ENCODE measurements at regions not wholly inside any gene's neighbourhood (a gene's known extent, or its start where the extent isn't known, plus 50 kb on each side); places are given as distances from the start of the nearest gene placed in this dataset.
"Not testable (repeated sequence)": the region's sequence is repeated elsewhere in the genome, so short reads cannot be mapped to it uniquely, and the experiment has no call there.

- no peak for DNase-seq
Observed at GRCh38 chr6:170093658-170094596, 197.0 kb downstream of the DLL1 start.

- DNase-seq, result no peak
Observed at GRCh38 chr6:170093276-170093657, 197.6 kb downstream of the DLL1 start.

- no peak for DNase-seq
Observed at GRCh38 chr6:170092826-170093225, 198.1 kb downstream of the DLL1 start.

- DNase-seq, result no peak
Observed at GRCh38 chr6:170091639-170092579, 199.0 kb downstream of the DLL1 start.

GRCh38 chr6:170091000-170091638 is 199.8 kb downstream of the DLL1 start:
- DNase-seq, result no peak

- no peak for DNase-seq
Observed at GRCh38 chr6:170090561-170090960, 200.3 kb downstream of the DLL1 start.

GRCh38 chr6:170089963-170090362 is 200.9 kb downstream of the DLL1 start:
- no peak for DNase-seq

GRCh38 chr6:170088582-170088955 is 202.3 kb downstream of the DLL1 start:
- peak; percentile 23 for DNase-seq

- DNase-seq, result peak; percentile 34
Observed at GRCh38 chr6:170087941-170088581, 202.8 kb downstream of the DLL1 start.

GRCh38 chr6:170087421-170087780 is 203.5 kb downstream of the DLL1 start:
- not testable (repeated sequence) for DNase-seq

GRCh38 chr6:170086639-170087420 is 204.0 kb downstream of the DLL1 start:
- no peak for DNase-seq

GRCh38 chr6:170085475-170086401 is 205.1 kb downstream of the DLL1 start:
- no peak for DNase-seq

GRCh38 chr6:170084166-170084730 is 206.6 kb downstream of the DLL1 start:
- no peak for DNase-seq

- no peak for DNase-seq
Observed at GRCh38 chr6:170083236-170084051, 207.4 kb downstream of the DLL1 start.

GRCh38 chr6:170082531-170083187 is 208.2 kb downstream of the DLL1 start:
- DNase-seq, result no peak

- no peak for DNase-seq
Observed at GRCh38 chr6:170082067-170082466, 208.8 kb downstream of the DLL1 start.

- DNase-seq, result no peak
Observed at GRCh38 chr6:170081556-170081955, 209.3 kb downstream of the DLL1 start.

- no peak for DNase-seq
Observed at GRCh38 chr6:170080828-170081371, 210.0 kb downstream of the DLL1 start.
